ENCODE measurements at regions not wholly inside any gene's neighbourhood (a gene's known extent, or its start where the extent isn't known, plus 50 kb on each side); places are given as distances from the start of the nearest gene placed in this dataset.

DNA sequence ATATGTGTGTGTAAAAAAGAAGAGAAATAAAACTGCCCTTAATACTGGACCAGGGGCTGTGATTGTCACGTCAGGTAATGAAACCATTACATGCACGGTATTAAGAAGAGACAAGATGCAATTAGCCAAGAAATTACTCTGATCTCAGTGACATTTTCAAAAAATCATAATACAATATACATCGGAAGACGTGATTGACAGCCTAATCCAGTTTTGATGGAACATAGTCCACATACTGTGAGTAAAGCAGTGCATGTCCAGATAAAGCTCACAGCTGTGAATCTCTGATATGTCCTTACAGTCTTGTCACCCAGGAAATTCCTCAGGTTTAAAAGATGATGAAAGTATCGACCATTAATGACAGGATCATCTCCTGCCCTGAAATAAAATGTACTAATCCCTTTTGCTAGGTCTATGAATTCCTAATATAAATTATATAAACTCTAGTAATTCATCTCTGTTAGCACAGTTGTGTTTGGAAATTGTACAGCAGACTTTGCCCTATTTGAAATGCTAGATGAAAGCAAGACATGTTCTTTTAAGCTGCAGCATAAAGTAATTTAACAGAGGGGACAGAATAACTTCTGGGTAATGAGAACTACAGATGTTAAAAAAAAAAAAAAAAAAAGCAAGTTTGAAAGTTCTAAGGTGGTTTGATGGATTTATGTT lies 119.5 kb upstream of the TMCO5A start:
- TF ChIP-seq CTCF (IDR thresholded peaks at IDR 0.05) = no peak
- TF ChIP-seq POLR2A (IDR thresholded peaks at IDR 0.05) = no peak
